OCI-LY7 (cell line): ENCODE measurements at regions not wholly inside any gene's neighbourhood (a gene's known extent, or its start where the extent isn't known, plus 50 kb on each side); places are given as distances from the start of the nearest gene placed in this dataset.

Experiments
- BruUV-seq: library from RNA; stranded (reverse); fragments of 400-500 nt; replicated peaks from 2 replicates; lab custom pipeline; 2021; lab: Mats Ljungman, UMichigan
- CTCF ChIA-PET: fragments of 300-600 bp; sonication (Branson Sonifier 250); formaldehyde crosslinking; loops from one replicate; lab custom pipeline; 2022; ENCODE audit warnings: antibody characterized with exemption; ENCODE audit not compliant: unreplicated experiment; lab: Charles Lee
- POLR2A ChIA-PET: fragments of 300-600 bp; sonication (Branson Sonifier 250); formaldehyde crosslinking; loops from one replicate; lab custom pipeline; 2022; ENCODE audit warnings: antibody characterized with exemption; lab: Charles Lee
- DNase-seq: peaks from one replicate; pipeline ENCODE4 v3.0.0-alpha.2; 2015; ENCODE audit warnings: low spot score
- H2AFZ ChIP-seq: fragments of 200-600 bp; sonication (generic), shearing (Covaris generic); 2 replicates; pipeline ENCODE4 v1.6.1; 2014; ENCODE audit warnings: mild to moderate bottlenecking, antibody characterized with exemption, low read length, moderate library complexity
- H3K27ac ChIP-seq: fragments of 200-600 bp; sonication (generic); 2 replicates; pipeline ENCODE4 v1.5.1; 2014; ENCODE audit warnings: mixed run types, low read depth, mild to moderate bottlenecking, moderate library complexity, low read length, inconsistent platforms; ENCODE audit not compliant: poor library complexity, severe bottlenecking
- H3K36me3 ChIP-seq: fragments of 200-600 bp; sonication (generic); 2 replicates; pipeline ENCODE4 v1.6.1; 2014; ENCODE audit warnings: mild to moderate bottlenecking, antibody characterized with exemption, low read length, moderate library complexity, mixed read lengths; ENCODE audit not compliant: insufficient read depth
- H3K4me1 ChIP-seq: fragments of 200-600 bp; sonication (generic); 2 replicates; pipeline ENCODE4 v1.5.1; 2014; ENCODE audit warnings: mild to moderate bottlenecking, low read length; ENCODE audit not compliant: insufficient read depth, poor library complexity, severe bottlenecking
- H3K4me2 ChIP-seq: fragments of 200-600 bp; sonication (generic); 2 replicates; pipeline ENCODE4 v1.6.1; 2014; ENCODE audit warnings: mild to moderate bottlenecking, low read length
- H3K4me3 ChIP-seq: fragments of 200-600 bp; sonication (generic); 2 replicates; pipeline ENCODE4 v1.5.1; 2014; ENCODE audit warnings: mild to moderate bottlenecking, low read depth, low read length; ENCODE audit not compliant: poor library complexity, severe bottlenecking
- H3K79me2 ChIP-seq: fragments of 200-600 bp; sonication (generic); 2 replicates; pipeline ENCODE4 v1.6.1; 2016; ENCODE audit warnings: low read depth, mild to moderate bottlenecking, low read length, moderate library complexity, mixed read lengths; ENCODE audit not compliant: insufficient read depth
- H3K9me2 ChIP-seq: fragments of 200-600 bp; sonication (generic); 2 replicates; pipeline ENCODE4 v1.6.1; 2016; ENCODE audit warnings: mild to moderate bottlenecking, low read length, mixed read lengths; ENCODE audit not compliant: insufficient read depth
- H3K9me3 ChIP-seq: fragments of 200-600 bp; sonication (generic); 2 replicates; pipeline ENCODE4 v1.6.1; 2014; ENCODE audit warnings: mild to moderate bottlenecking, mixed run types, low read length, mixed read lengths
- H4K20me1 ChIP-seq: fragments of 200-600 bp; sonication (generic); 2 replicates; pipeline ENCODE4 v1.6.1; 2014; ENCODE audit warnings: mild to moderate bottlenecking, antibody characterized with exemption, low read length, moderate library complexity, mixed read lengths; ENCODE audit not compliant: insufficient read depth
- EZH2phosphoT487 ChIP-seq: fragments of 200-600 bp; sonication (generic); IDR thresholded peaks from 2 replicates; pipeline ENCODE4 v1.6.1; 2018; ENCODE audit warnings: low read depth, borderline replicate concordance, mild to moderate bottlenecking, mixed run types, antibody characterized with exemption, low read length, moderate library complexity, mixed read lengths
- intact Hi-C: fragments of 100-400 bp; cut with micrococcal nuclease; formaldehyde crosslinking; loops from one replicate; pipeline ENCODE4 v1.10.0; 2022; ENCODE audit not compliant: unreplicated experiment
- TF ChIP-seq, protein P1 (sequence below): fragments of 200-600 bp; sonication (generic); conservative IDR thresholded peaks from 2 replicates; pipeline ENCODE4 v1.5.1; 2014; ENCODE audit warnings: mild to moderate bottlenecking, antibody characterized with exemption, low read length, moderate library complexity, mixed read lengths

DNA sequence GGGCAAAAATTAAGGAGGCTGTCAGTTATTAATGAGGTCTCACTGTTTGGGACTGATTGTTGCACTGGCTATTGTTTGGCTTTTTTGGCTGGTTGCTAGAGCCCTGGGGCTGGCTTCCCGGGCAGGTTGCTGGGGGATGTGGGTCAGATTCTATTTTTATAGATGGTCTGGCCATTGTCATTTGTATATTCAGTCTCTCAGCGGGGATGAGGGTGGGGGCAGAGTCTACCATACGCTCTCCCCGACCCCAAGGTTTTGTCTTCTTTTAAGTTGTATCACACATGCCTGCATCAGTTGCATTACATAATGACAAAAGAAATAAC is 84.3 kb upstream of the GRB10 start:
- Histone ChIP-seq H3K27ac (no peak overlapping the region), H3K4me3 (no peak overlapping the region), H3K9me3 (no peaks in the 10 kb centered on the region), H3K4me2 (no peak overlapping the region), H3K4me1 (no peaks in the 10 kb centered on the region), H2AFZ (no peak overlapping the region), H3K9me2 (no peaks in the 10 kb centered on the region), H3K79me2 (no peaks in the 10 kb centered on the region), H4K20me1 (no peaks in the 10 kb centered on the region), H3K36me3 (no peaks in the 10 kb centered on the region)
- DNase-seq: no peak
- TF ChIP-seq, protein P1, sequence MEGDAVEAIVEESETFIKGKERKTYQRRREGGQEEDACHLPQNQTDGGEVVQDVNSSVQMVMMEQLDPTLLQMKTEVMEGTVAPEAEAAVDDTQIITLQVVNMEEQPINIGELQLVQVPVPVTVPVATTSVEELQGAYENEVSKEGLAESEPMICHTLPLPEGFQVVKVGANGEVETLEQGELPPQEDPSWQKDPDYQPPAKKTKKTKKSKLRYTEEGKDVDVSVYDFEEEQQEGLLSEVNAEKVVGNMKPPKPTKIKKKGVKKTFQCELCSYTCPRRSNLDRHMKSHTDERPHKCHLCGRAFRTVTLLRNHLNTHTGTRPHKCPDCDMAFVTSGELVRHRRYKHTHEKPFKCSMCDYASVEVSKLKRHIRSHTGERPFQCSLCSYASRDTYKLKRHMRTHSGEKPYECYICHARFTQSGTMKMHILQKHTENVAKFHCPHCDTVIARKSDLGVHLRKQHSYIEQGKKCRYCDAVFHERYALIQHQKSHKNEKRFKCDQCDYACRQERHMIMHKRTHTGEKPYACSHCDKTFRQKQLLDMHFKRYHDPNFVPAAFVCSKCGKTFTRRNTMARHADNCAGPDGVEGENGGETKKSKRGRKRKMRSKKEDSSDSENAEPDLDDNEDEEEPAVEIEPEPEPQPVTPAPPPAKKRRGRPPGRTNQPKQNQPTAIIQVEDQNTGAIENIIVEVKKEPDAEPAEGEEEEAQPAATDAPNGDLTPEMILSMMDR: no peak
- no peak for TF ChIP-seq EZH2phosphoT487
- CTCF ChIA-PET: no interaction called here
- POLR2A ChIA-PET: no interaction called here
- intact Hi-C loops: no loop called here
- no TSS peak for BruUV-seq

DNA sequence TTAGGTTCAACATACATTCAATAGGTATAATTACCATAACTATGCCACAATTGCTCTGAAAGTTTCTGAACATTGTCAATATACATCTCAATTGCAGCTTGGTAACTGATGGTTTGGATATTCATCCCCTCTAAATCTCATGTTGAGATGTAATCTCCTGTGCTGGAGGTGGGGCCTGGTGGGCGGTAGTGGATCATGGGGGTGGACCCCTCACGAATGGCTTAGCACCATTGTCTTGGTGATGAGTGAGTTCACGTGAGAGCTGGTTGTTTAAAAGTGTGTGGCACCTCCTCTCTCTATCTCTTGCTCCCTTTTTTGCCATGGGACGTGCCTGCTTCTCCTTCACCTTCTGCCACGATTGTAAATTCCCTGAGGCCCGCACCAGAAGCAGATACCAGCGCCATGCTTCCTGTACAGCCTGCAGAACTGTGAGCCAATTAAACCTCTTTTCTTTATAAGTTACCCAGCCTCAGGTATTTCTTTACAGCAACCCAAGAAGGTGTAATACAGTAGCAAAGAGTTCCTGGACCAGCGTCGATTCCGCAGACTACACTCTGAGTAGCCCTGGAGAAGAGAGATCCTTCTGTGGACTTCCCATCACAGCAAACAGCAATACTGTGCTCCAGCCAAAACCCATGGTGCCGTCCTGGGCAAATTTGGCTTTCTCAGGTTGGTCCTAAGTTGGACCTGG is 83.8 kb upstream of the GRB10 start:
- ChIA-PET CTCF (no interaction called here), POLR2A (no interaction called here)
- Histone ChIP-seq H3K4me1 (no peaks in the 10 kb centered on the region), H2AFZ (no peak overlapping the region), H3K4me2 (no peak overlapping the region), H3K27ac (no peak overlapping the region), H3K9me3 (no peaks in the 10 kb centered on the region), H3K4me3 (no peak overlapping the region), H4K20me1 (no peaks in the 10 kb centered on the region), H3K79me2 (no peaks in the 10 kb centered on the region), H3K9me2 (no peaks in the 10 kb centered on the region), H3K36me3 (no peaks in the 10 kb centered on the region)
- no TSS peak for BruUV-seq
- DNase-seq: no peak
- TF ChIP-seq EZH2phosphoT487: no peak
- intact Hi-C loops: no loop called here

DNA sequence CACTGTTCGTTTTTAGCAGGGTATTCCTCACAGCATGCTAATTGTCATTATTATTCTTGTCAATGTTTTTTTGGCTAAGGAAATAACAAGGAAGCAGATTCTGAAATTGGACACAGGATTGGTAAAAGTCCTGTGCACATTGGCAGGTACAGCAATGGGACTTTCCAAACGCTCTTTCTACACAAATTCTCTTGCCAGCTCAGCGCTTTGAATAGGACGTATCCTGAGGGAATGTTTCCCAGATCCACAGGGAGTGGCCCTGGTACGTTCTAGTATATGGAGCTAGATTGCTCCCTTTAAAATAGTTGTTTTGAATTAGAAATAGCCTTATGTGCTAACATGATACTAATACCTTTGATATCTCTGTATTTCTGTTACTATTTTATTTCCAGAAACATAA is 82.8 kb upstream of the GRB10 start:
- H3K27ac ChIP-seq: no peak overlapping the region
- H4K20me1 ChIP-seq: no peaks in the 10 kb centered on the region
- intact Hi-C loops: no loop called here
- no TSS peak for BruUV-seq
- ChIA-PET POLR2A (no interaction called here), CTCF (no interaction called here)
- no peaks in the 10 kb centered on the region for H3K9me3 ChIP-seq
- TF ChIP-seq EZH2phosphoT487: no peak
- TF ChIP-seq, protein P1: no peak
- DNase-seq: no peak
- H3K4me2 ChIP-seq: no peak overlapping the region
- H3K4me1 ChIP-seq: no peaks in the 10 kb centered on the region
- no peak overlapping the region for H2AFZ ChIP-seq
- no peak overlapping the region for H3K4me3 ChIP-seq
- H3K36me3 ChIP-seq: no peaks in the 10 kb centered on the region
- no peaks in the 10 kb centered on the region for H3K79me2 ChIP-seq
- H3K9me2 ChIP-seq: no peaks in the 10 kb centered on the region
